ENCODE measurements at regions not wholly inside any gene's neighbourhood (a gene's known extent, or its start where the extent isn't known, plus 50 kb on each side); places are given as distances from the start of the nearest gene placed in this dataset.

DNA sequence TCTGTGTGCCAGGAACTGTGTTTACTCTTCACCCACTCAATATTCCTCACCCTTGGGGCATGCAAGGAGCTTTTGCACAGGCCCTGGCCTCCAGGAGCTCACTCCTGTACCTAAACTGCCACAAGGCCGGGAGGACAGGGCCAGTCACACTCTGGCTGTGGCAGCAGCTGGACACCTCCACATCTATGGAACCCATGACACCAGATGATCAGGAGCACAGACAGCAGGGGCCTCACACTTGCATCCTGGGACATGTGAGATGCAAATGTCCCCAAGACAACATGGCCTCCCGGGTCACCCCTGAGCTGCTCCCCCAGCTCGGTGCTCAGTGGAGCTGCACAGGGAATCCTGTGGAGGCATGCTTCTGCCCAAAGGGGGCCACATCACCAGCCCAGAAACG, 61.8 kb upstream of the SLC66A3 start:
- peaks cover 13% of the 10 kb centered on the region for H3K4me1 Mint-ChIP-seq
- TF ChIP-seq, protein P1, sequence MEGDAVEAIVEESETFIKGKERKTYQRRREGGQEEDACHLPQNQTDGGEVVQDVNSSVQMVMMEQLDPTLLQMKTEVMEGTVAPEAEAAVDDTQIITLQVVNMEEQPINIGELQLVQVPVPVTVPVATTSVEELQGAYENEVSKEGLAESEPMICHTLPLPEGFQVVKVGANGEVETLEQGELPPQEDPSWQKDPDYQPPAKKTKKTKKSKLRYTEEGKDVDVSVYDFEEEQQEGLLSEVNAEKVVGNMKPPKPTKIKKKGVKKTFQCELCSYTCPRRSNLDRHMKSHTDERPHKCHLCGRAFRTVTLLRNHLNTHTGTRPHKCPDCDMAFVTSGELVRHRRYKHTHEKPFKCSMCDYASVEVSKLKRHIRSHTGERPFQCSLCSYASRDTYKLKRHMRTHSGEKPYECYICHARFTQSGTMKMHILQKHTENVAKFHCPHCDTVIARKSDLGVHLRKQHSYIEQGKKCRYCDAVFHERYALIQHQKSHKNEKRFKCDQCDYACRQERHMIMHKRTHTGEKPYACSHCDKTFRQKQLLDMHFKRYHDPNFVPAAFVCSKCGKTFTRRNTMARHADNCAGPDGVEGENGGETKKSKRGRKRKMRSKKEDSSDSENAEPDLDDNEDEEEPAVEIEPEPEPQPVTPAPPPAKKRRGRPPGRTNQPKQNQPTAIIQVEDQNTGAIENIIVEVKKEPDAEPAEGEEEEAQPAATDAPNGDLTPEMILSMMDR (conservative IDR thresholded peaks at IDR 0.05): no peak
- H3K27me3 Mint-ChIP-seq (ENCODE audit: insufficient read depth): peaks cover 1% of the 10 kb centered on the region
- Histone ChIP-seq H3K9me3 (ENCODE audit: control insufficient read depth, low read length) (no peaks in the 10 kb centered on the region), H3K4me3 (ENCODE audit: low read length) (no peak overlapping the region), H3K27ac (ENCODE audit: low read depth, low read length) (no peak overlapping the region), H3K27me3 (ENCODE audit: control insufficient read depth, insufficient read depth, low read length, poor library complexity, severe bottlenecking) (no peaks in the 10 kb centered on the region), H3K4me1 (ENCODE audit: control insufficient read depth, insufficient read depth, low read length) (peaks cover 4% of the 10 kb centered on the region), H3K36me3 (ENCODE audit: control insufficient read depth, insufficient read depth, low read length) (no peaks in the 10 kb centered on the region), H3K9ac (ENCODE audit: extremely low read depth, low read length, poor library complexity, severe bottlenecking) (no peak overlapping the region)
- no peaks in the 10 kb centered on the region for H3K36me3 Mint-ChIP-seq (ENCODE audit: low read depth)
- H3K4me3 Mint-ChIP-seq: no peak overlapping the region
- H3K27ac Mint-ChIP-seq: no peak overlapping the region
- no peaks in the 10 kb centered on the region for H3K9me3 Mint-ChIP-seq
- no peak for DNase-seq
- 79 to 84% methylated on average over 2 to 4 of the region's 4 CpGs for WGBS, 2 experiments (ENCODE audit: insufficient coverage in 1 of 2, insufficient read length in 1 of 2)

DNA sequence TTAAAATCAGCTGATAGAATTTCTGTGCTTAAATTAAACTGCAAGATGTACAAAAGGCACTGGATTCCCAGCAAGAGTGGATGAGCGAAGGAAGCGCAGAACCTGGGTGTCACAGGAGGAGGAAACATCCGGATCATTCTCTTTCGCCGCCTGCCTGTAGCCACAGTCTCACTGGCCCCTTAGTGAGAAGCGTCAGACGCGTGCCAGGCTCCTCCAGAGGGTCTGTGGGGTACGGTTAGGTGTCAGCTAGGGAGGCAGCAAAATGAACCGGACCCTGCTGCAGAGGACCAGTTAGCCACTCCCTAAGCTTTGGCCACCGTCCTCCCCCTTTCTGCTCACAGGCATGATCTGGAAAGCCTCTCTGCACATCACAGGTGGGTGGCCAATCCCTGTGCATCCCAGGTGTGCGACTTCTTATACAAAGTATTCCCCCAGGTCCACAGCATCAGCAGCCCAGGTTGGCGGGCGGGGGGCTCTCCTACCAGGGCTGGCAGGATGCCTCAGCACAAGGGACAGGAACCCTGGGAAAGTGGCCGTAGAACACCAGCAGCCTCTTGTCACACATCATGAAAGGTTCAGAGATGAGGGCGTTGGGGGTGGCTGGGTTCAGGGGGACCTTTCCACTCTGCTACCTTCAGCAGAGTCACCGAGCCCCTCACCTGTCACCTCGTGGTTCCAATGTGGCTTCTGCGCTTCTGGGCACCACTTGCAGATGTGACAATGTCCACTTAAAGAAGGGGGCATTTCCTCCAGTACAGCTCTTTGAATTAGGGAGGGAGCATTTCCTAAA, 61.1 kb upstream of the SLC66A3 start:
- no peak overlapping the region for H3K27ac Mint-ChIP-seq
- no peaks in the 10 kb centered on the region for H3K36me3 Mint-ChIP-seq (ENCODE audit: low read depth)
- no peaks in the 10 kb centered on the region for H3K9me3 Mint-ChIP-seq
- peaks cover 2% of the 10 kb centered on the region for H3K27me3 Mint-ChIP-seq (ENCODE audit: insufficient read depth)
- WGBS, 2 experiments (ENCODE audit: insufficient coverage in 1 of 2, insufficient read length in 1 of 2): 89 to 93% methylated on average over 16 to 19 of the region's 19 CpGs
- no peaks in the 10 kb centered on the region for H3K9me3 ChIP-seq (ENCODE audit: control insufficient read depth, low read length)
- no peak overlapping the region for H3K27ac ChIP-seq (ENCODE audit: low read depth, low read length)
- H3K36me3 ChIP-seq (ENCODE audit: control insufficient read depth, insufficient read depth, low read length): no peaks in the 10 kb centered on the region
- TF ChIP-seq, protein P1 (conservative IDR thresholded peaks at IDR 0.05): no peak
- peaks cover 13% of the 10 kb centered on the region for H3K4me1 Mint-ChIP-seq
- H3K4me3 ChIP-seq (ENCODE audit: low read length): no peak overlapping the region
- no peak overlapping the region for H3K9ac ChIP-seq (ENCODE audit: extremely low read depth, low read length, poor library complexity, severe bottlenecking)
- no peaks in the 10 kb centered on the region for H3K27me3 ChIP-seq (ENCODE audit: control insufficient read depth, insufficient read depth, low read length, poor library complexity, severe bottlenecking)
- H3K4me3 Mint-ChIP-seq: no peak overlapping the region
- H3K4me1 ChIP-seq (ENCODE audit: control insufficient read depth, insufficient read depth, low read length): peaks cover 4% of the 10 kb centered on the region
- DNase-seq: no peak

DNA sequence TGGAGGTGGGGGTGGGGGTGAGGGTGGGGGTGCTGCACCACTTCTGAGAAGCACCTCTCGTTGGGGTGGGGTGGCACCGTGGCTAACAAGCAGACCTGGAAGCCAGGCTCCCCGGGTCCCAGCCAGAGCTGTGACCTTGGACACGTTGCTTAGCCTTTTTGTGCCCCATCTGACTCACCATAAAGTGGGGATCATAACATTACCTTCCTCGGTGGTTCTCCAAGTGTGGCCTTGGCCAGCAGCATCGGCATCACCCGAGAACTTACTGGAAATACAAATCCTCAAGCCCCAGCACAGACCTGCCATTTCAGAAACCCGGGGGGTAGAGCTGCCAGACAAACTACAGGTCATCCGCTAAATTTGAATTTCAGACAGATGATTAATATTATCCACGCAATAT, 58.7 kb upstream of the SLC66A3 start:
- no peak overlapping the region for H3K27ac Mint-ChIP-seq
- TF ChIP-seq, protein P1 (conservative IDR thresholded peaks at IDR 0.05): no peak
- Histone ChIP-seq H3K9ac (ENCODE audit: extremely low read depth, low read length, poor library complexity, severe bottlenecking) (no peak overlapping the region), H3K9me3 (ENCODE audit: control insufficient read depth, low read length) (no peaks in the 10 kb centered on the region), H3K36me3 (ENCODE audit: control insufficient read depth, insufficient read depth, low read length) (no peaks in the 10 kb centered on the region), H3K4me3 (ENCODE audit: low read length) (no peak overlapping the region), H3K27me3 (ENCODE audit: control insufficient read depth, insufficient read depth, low read length, poor library complexity, severe bottlenecking) (no peaks in the 10 kb centered on the region), H3K4me1 (ENCODE audit: control insufficient read depth, insufficient read depth, low read length) (peaks cover 4% of the 10 kb centered on the region), H3K27ac (ENCODE audit: low read depth, low read length) (no peak overlapping the region)
- H3K36me3 Mint-ChIP-seq (ENCODE audit: low read depth): no peaks in the 10 kb centered on the region
- no peaks in the 10 kb centered on the region for H3K9me3 Mint-ChIP-seq
- WGBS, 2 experiments (ENCODE audit: insufficient coverage in 1 of 2, insufficient read length in 1 of 2): 87 to 88% methylated on average over 8 to 10 of the region's 10 CpGs
- no peak for DNase-seq
- H3K27me3 Mint-ChIP-seq (ENCODE audit: insufficient read depth): peaks cover 4% of the 10 kb centered on the region
- no peak overlapping the region for H3K4me3 Mint-ChIP-seq
- H3K4me1 Mint-ChIP-seq: peaks cover 13% of the 10 kb centered on the region
